ENCODE measurements at regions not wholly inside any gene's neighbourhood (a gene's known extent, or its start where the extent isn't known, plus 50 kb on each side); places are given as distances from the start of the nearest gene placed in this dataset.

DNA sequence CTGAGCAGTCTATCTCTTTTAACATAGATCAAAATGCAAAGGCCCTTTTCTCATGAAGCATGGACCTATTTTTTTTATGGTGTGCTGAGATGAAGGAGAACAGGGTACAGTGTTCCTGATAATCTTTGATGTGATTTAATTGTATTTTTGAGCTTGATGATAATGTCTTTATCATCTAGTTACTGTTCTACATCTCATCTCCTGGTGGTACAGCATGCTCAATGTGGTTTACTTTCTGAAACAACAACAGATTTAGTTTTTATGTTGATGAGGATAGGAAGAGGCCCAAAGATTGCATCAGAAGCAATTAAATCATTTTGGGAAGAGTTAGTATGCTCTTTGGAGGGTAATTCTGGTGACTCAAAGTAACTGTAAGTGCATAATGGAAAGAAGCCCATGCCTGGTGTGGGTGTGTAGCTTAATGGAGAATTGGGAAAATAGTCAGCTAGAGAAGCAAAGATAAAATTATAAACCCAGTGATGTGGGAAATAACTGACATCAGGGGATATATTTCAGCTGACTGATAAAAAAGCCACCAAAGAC, 123.0 kb upstream of the KCNN2 start:
- no peak for DNase-seq (ENCODE audit: unreplicated experiment)
- Mint-ChIP-seq H3K9me3 (ENCODE audit: unreplicated experiment) (no peaks in the 10 kb centered on the region), H3K36me3 (ENCODE audit: insufficient read depth, unreplicated experiment) (no peaks in the 10 kb centered on the region), H3K4me1 (ENCODE audit: insufficient read depth, unreplicated experiment) (peaks cover 4% of the 10 kb centered on the region), H3K4me3 (ENCODE audit: unreplicated experiment) (no peak overlapping the region), H3K27me3 (ENCODE audit: insufficient read depth, unreplicated experiment) (peaks cover 14% of the 10 kb centered on the region), H3K27ac (ENCODE audit: low read depth, unreplicated experiment) (no peak overlapping the region)
- TF ChIP-seq CTCF (IDR thresholded peaks at IDR 0.05; ENCODE audit: unreplicated experiment), result no peak
- POLR2A ChIA-PET, result no interaction called here
- intact Hi-C loops (cut with micrococcal nuclease), result no loop called here
- no TSS peak for BruUV-seq (replicated peaks)
- CTCF ChIA-PET, result interaction anchor here (1.0 kb wide), 1 partner anchor 548 kb away, joined by 3 read pairs; no protein-coding TSS in a partner anchor

DNA sequence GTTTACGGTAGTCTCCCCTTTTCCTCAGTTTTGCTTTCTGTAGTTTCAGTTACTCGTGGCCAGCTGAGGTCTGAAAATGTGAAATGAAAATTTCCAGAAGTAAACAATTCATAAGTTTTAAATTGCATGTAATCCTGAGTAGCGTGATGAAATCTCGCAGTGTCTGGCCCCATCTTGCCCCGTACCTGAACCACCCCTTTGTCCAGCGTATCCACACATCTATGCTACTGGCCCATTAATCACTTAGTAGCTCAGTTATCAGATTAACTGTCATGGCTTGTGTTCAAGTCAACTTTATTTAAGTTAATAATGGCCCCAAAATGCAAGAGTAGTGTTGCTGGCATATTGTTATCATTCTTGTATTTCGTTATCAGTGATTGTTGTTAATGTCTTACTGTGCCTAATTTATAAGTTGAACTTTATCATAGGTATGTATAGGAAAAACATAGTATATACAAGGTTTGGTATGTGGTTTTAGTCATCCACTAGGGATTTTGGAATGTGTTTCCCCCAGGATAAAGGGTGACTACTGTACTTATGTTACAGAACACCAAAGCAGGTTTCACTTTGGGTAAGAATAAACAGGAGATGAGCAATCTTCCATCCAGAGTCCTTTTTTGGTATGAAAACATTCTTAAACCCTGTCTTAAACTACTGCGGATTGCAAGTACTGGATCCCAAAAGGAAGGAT, 118.4 kb upstream of the KCNN2 start:
- ChIA-PET POLR2A (no interaction called here), CTCF (interaction anchor here (0.7 kb wide), 1 partner anchor 358 kb away, joined by 3 read pairs; no protein-coding TSS in a partner anchor)
- Mint-ChIP-seq H3K4me1 (ENCODE audit: insufficient read depth, unreplicated experiment) (peaks cover 6% of the 10 kb centered on the region), H3K27me3 (ENCODE audit: insufficient read depth, unreplicated experiment) (peaks cover 21% of the 10 kb centered on the region), H3K36me3 (ENCODE audit: insufficient read depth, unreplicated experiment) (no peaks in the 10 kb centered on the region), H3K27ac (ENCODE audit: low read depth, unreplicated experiment) (no peak overlapping the region), H3K9me3 (ENCODE audit: unreplicated experiment) (no peaks in the 10 kb centered on the region), H3K4me3 (ENCODE audit: unreplicated experiment) (no peak overlapping the region)
- DNase-seq (ENCODE audit: unreplicated experiment), result no peak
- no TSS peak for BruUV-seq (replicated peaks)
- intact Hi-C loops (cut with micrococcal nuclease), result no loop called here
- TF ChIP-seq CTCF (IDR thresholded peaks at IDR 0.05; ENCODE audit: unreplicated experiment), result no peak

DNA sequence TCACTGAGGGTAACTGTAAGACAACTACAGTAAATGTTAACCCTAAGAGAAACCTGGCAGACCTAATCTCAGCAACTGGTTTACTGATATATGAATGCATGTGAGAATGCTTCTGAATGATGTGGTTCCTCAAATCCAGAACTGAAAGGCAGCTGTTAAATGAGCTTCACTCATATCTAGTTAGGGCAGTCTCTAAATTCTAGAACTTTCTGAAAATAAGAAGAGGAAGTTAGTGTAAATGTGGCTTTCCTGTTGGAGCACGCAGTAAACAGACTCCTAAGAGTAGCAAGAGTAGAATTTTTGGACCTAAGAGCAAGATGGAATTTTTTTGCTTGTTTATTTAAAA, 117.9 kb upstream of the KCNN2 start:
- Mint-ChIP-seq H3K36me3 (ENCODE audit: insufficient read depth, unreplicated experiment) (no peaks in the 10 kb centered on the region), H3K9me3 (ENCODE audit: unreplicated experiment) (no peaks in the 10 kb centered on the region), H3K27me3 (ENCODE audit: insufficient read depth, unreplicated experiment) (peaks cover 25% of the 10 kb centered on the region), H3K4me1 (ENCODE audit: insufficient read depth, unreplicated experiment) (peaks cover 6% of the 10 kb centered on the region), H3K27ac (ENCODE audit: low read depth, unreplicated experiment) (no peak overlapping the region), H3K4me3 (ENCODE audit: unreplicated experiment) (no peak overlapping the region)
- BruUV-seq (replicated peaks), result no TSS peak
- no peak for TF ChIP-seq CTCF (IDR thresholded peaks at IDR 0.05; ENCODE audit: unreplicated experiment)
- CTCF ChIA-PET, result interaction anchor here (0.7 kb wide), 1 partner anchor 357 kb away, joined by 3 read pairs; no protein-coding TSS in a partner anchor
- POLR2A ChIA-PET, result no interaction called here
- intact Hi-C loops (cut with micrococcal nuclease), result no loop called here
- no peak for DNase-seq (ENCODE audit: unreplicated experiment)

- H3K27me3 Mint-ChIP-seq (ENCODE audit: insufficient read depth, unreplicated experiment), result peaks cover 26% of the 10 kb centered on the region
- TF ChIP-seq CTCF (IDR thresholded peaks at IDR 0.05; ENCODE audit: unreplicated experiment), result no peak
- no peak overlapping the region for H3K27ac Mint-ChIP-seq (ENCODE audit: low read depth, unreplicated experiment)
- no peaks in the 10 kb centered on the region for H3K4me1 Mint-ChIP-seq (ENCODE audit: insufficient read depth, unreplicated experiment)
- intact Hi-C loops (cut with micrococcal nuclease), result no loop called here
- ChIA-PET CTCF (interaction anchor here (0.6 kb wide), 1 partner anchor 271 kb away, joined by 3 read pairs; no protein-coding TSS in a partner anchor), POLR2A (no interaction called here)
- DNase-seq (ENCODE audit: unreplicated experiment), result no peak
- no peak overlapping the region for H3K4me3 Mint-ChIP-seq (ENCODE audit: unreplicated experiment)
- BruUV-seq (replicated peaks), result no TSS peak
- no peaks in the 10 kb centered on the region for H3K9me3 Mint-ChIP-seq (ENCODE audit: unreplicated experiment)
- H3K36me3 Mint-ChIP-seq (ENCODE audit: insufficient read depth, unreplicated experiment), result no peaks in the 10 kb centered on the region
Observed at GRCh38 chr5:114249823-114250222, 112.0 kb upstream of the KCNN2 start.
